IMR-90 (cell line): ENCODE measurements at regions not wholly inside any gene's neighbourhood (a gene's known extent, or its start where the extent isn't known, plus 50 kb on each side); places are given as distances from the start of the nearest gene placed in this dataset.

Source experiments
- ATAC-seq: fragments of 200-7000 bp; cut with Tn5 transposase; 2 replicates; pipeline ENCODE4 v1.9.1; 2020; ENCODE audit warnings: low read depth, mild to moderate bottlenecking, moderate library complexity
- BruUV-seq: library from RNA; stranded (reverse); fragments of 400-500 nt; replicated peaks from 2 replicates; lab custom pipeline; 2021; lab: Mats Ljungman, UMichigan
- CTCF ChIA-PET: fragments of 300-600 bp; formaldehyde crosslinking; extraction: SDS; loops from one replicate; lab custom pipeline; 2021; ENCODE audit warnings: antibody characterized with exemption; lab: Yijun Ruan, JAX
- POLR2A ChIA-PET: fragments of 300-600 bp; sonication (Branson Sonifier 250); formaldehyde crosslinking; loops from one replicate; lab custom pipeline; 2022; ENCODE audit warnings: antibody characterized with exemption; ENCODE audit not compliant: unreplicated experiment; lab: Charles Lee
- DNase-seq: peaks from one replicate; pipeline ENCODE4 v3.0.0; 2013
- H2AFZ ChIP-seq: replicated peaks from 2 replicates; pipeline ENCODE3; 2013; ENCODE audit warnings: low read length, mild to moderate bottlenecking; ENCODE audit not compliant: poor library complexity
- H2AK5ac ChIP-seq: 2 replicates; pipeline ENCODE4 v1.6.1; 2013; ENCODE audit warnings: low read depth, low read length, inconsistent platforms
- H2AK9ac ChIP-seq: replicated peaks from 2 replicates; pipeline ENCODE3; 2013; ENCODE audit warnings: mild to moderate bottlenecking, low read depth, low read length, moderate library complexity; ENCODE audit not compliant: poor library complexity
- H2BK120ac ChIP-seq: 2 replicates; pipeline ENCODE4 v1.6.1; 2013; ENCODE audit warnings: low read depth, low read length, inconsistent platforms
- H2BK15ac ChIP-seq: 3 replicates; pipeline ENCODE4 v1.6.1; 2013; ENCODE audit warnings: low read depth, low read length, inconsistent platforms
- H2BK20ac ChIP-seq: 2 replicates; pipeline ENCODE4 v1.6.1; 2013; ENCODE audit warnings: low read depth, mild to moderate bottlenecking, inconsistent platforms, low read length, moderate library complexity
- H2BK5ac ChIP-seq: 2 replicates; pipeline ENCODE4 v1.6.1; 2013; ENCODE audit warnings: mild to moderate bottlenecking, low read depth, low read length, inconsistent platforms; ENCODE audit not compliant: poor library complexity, severe bottlenecking
- H3K14ac ChIP-seq: replicated peaks from 2 replicates; pipeline ENCODE4 v1.6.1; 2013; ENCODE audit warnings: low read depth, low read length, inconsistent platforms
- H3K18ac ChIP-seq: 2 replicates; pipeline ENCODE4 v1.6.1; 2013; ENCODE audit warnings: low read depth, low read length, control low read depth
- H3K23ac ChIP-seq: 2 replicates; pipeline ENCODE4 v1.6.1; 2013; ENCODE audit warnings: low read depth, low read length, inconsistent platforms
- H3K27ac ChIP-seq: 2 replicates; pipeline ENCODE4 v1.5.1; 2013; ENCODE audit warnings: mild to moderate bottlenecking, control low read depth, low read length; ENCODE audit not compliant: insufficient read depth
- H3K27me3 ChIP-seq: 2 replicates; pipeline ENCODE4 v1.6.1; 2013; ENCODE audit warnings: low read length; ENCODE audit not compliant: control insufficient read depth, insufficient read depth
- H3K36me3 ChIP-seq: 2 replicates; pipeline ENCODE4 v1.6.1; 2013; ENCODE audit warnings: low read length, mixed read lengths; ENCODE audit not compliant: control insufficient read depth, insufficient read depth
- H3K4ac ChIP-seq: 2 replicates; pipeline ENCODE4 v1.6.1; 2013; ENCODE audit warnings: low read depth, low read length, inconsistent platforms
- H3K4me1 ChIP-seq: 2 replicates; pipeline ENCODE4 v1.6.1; 2013; ENCODE audit warnings: low read length, mixed read lengths; ENCODE audit not compliant: control insufficient read depth, insufficient read depth
- H3K4me2 ChIP-seq: 2 replicates; pipeline ENCODE4 v1.6.1; 2013; ENCODE audit warnings: low read depth, mild to moderate bottlenecking, control low read depth, low read length, moderate library complexity
- H3K4me3 ChIP-seq: 2 replicates; pipeline ENCODE4 v1.5.1; 2013; ENCODE audit warnings: low read depth, mild to moderate bottlenecking, control low read depth, low read length, moderate library complexity; ENCODE audit not compliant: insufficient read depth
- H3K56ac ChIP-seq: 2 replicates; pipeline ENCODE4 v1.6.1; 2013; ENCODE audit warnings: low read length, inconsistent platforms; ENCODE audit not compliant: insufficient read depth; ENCODE audit errors: extremely low read depth
- H3K79me1 ChIP-seq, 2 experiments: 2 replicates each; pipeline ENCODE4 v1.6.1; 2013; ENCODE audit warnings: low read length in 2 of 2, inconsistent platforms in 1 of 2, low read depth in 1 of 2
- H3K9ac ChIP-seq: 2 replicates; pipeline ENCODE4 v1.6.1; 2013; ENCODE audit warnings: low read depth, low read length, control low read depth
- H3K9me1 ChIP-seq: 2 replicates; pipeline ENCODE4 v1.6.1; 2013; ENCODE audit warnings: low read length, inconsistent platforms; ENCODE audit not compliant: insufficient read depth
- H3K9me3 ChIP-seq: 2 replicates; pipeline ENCODE4 v1.6.1; 2013; ENCODE audit warnings: low read length; ENCODE audit not compliant: control insufficient read depth, insufficient read depth
- H4K20me1 ChIP-seq: 2 replicates; pipeline ENCODE4 v1.6.1; 2013; ENCODE audit warnings: low read length, inconsistent platforms; ENCODE audit not compliant: insufficient read depth
- H4K5ac ChIP-seq: 2 replicates; pipeline ENCODE4 v1.6.1; 2013; ENCODE audit warnings: mild to moderate bottlenecking, low read depth, low read length, control low read depth
- H4K8ac ChIP-seq, 2 experiments: 2 replicates each; pipeline ENCODE4 v1.6.1; 2013; ENCODE audit warnings: low read depth in 2 of 2, low read length in 2 of 2, control low read depth in 1 of 2, inconsistent platforms in 1 of 2
- H4K91ac ChIP-seq: 2 replicates; pipeline ENCODE4 v1.6.1; 2013; ENCODE audit warnings: low read depth, low read length, inconsistent platforms; ENCODE audit not compliant: insufficient read depth
- BHLHE40 ChIP-seq: fragments of 150-350 bp; IDR thresholded peaks from 2 replicates; pipeline ENCODE4 v1.6.1; 2016; ENCODE audit warnings: mild to moderate bottlenecking, low read depth, low read length
- CEBPB ChIP-seq: IDR thresholded peaks from 2 replicates; pipeline ENCODE4 v1.6.1; 2012; ENCODE audit warnings: low read depth, low read length, improper control_type of control experiment
- CHD1 ChIP-seq: IDR thresholded peaks from 2 replicates; pipeline ENCODE4 v1.6.1; 2012; ENCODE audit warnings: low read depth, low read length, improper control_type of control experiment
- CTCF ChIP-seq: conservative IDR thresholded peaks from 2 replicates; pipeline ENCODE4 v1.5.1; 2012; ENCODE audit warnings: mild to moderate bottlenecking, low read depth, low read length, improper control_type of control experiment
- ELK1 ChIP-seq: fragments of 150-350 bp; IDR thresholded peaks from 2 replicates; pipeline ENCODE4 v1.6.1; 2016; ENCODE audit warnings: low read depth, mild to moderate bottlenecking, low read length, moderate library complexity, borderline replicate concordance
- FOS ChIP-seq: fragments of 150-350 bp; IDR thresholded peaks from 2 replicates; pipeline ENCODE4 v1.6.1; 2016; ENCODE audit warnings: low read depth, low read length
- MAFK ChIP-seq: IDR thresholded peaks from 2 replicates; pipeline ENCODE4 v1.6.1; 2012; ENCODE audit warnings: low read depth, low read length, improper control_type of control experiment
- MAZ ChIP-seq: IDR thresholded peaks from 2 replicates; pipeline ENCODE4 v1.6.1; 2012; ENCODE audit warnings: low read depth, mild to moderate bottlenecking, low read length, improper control_type of control experiment, moderate library complexity, borderline replicate concordance
- MXI1 ChIP-seq: IDR thresholded peaks from 2 replicates; pipeline ENCODE4 v1.6.1; 2012; ENCODE audit warnings: low read depth, mild to moderate bottlenecking, low read length, moderate library complexity, borderline replicate concordance
- NFE2L2 ChIP-seq: fragments of 150-350 bp; IDR thresholded peaks from 2 replicates; pipeline ENCODE4 v1.6.1; 2016; ENCODE audit warnings: low read depth, mild to moderate bottlenecking, low read length
- POLR2A ChIP-seq: IDR thresholded peaks from 2 replicates; pipeline ENCODE4 v1.6.1; 2012; ENCODE audit warnings: mild to moderate bottlenecking, low read depth, low read length
- RAD21 ChIP-seq: IDR thresholded peaks from 2 replicates; pipeline ENCODE4 v1.6.1; 2012; ENCODE audit warnings: low read length, improper control_type of control experiment
- RCOR1 ChIP-seq: IDR thresholded peaks from 2 replicates; pipeline ENCODE4 v1.6.1; 2012; ENCODE audit warnings: mild to moderate bottlenecking, low read length, improper control_type of control experiment; ENCODE audit not compliant: insufficient replicate concordance
- RFX5 ChIP-seq: IDR thresholded peaks from 2 replicates; pipeline ENCODE4 v1.8.0; 2012; ENCODE audit warnings: low read depth, mild to moderate bottlenecking, low read length, moderate library complexity
- SMC3 ChIP-seq: fragments of 150-350 bp; IDR thresholded peaks from 2 replicates; pipeline ENCODE4 v1.6.1; 2016; ENCODE audit warnings: low read depth, mild to moderate bottlenecking, antibody characterized with exemption, low read length, moderate library complexity
- USF2 ChIP-seq: fragments of 150-350 bp; IDR thresholded peaks from 2 replicates; pipeline ENCODE4 v1.6.1; 2017; ENCODE audit warnings: mild to moderate bottlenecking, antibody characterized with exemption, low read length, low read depth
- WGBS, 2 experiments: methylation state at CpG; one replicate each; pipeline versions ENCODE4 v1.1.5 to v1.1.7; 2013; ENCODE audit warnings: missing lambda C conversion rate in 2 of 2; ENCODE audit not compliant: insufficient read length in 1 of 2; ENCODE audit errors: extremely low coverage in 2 of 2; 5-methylcytosine and 5-hydroxymethylcytosine counted together
- dilution Hi-C: fragments of 300-500 bp; cut with HindIII; formaldehyde crosslinking; loops from one replicate; pipeline ENCODE4 v1.14.3; 2018; ENCODE audit warnings: low sequenced_read_pairs; ENCODE audit not compliant: unreplicated experiment
- in situ Hi-C: fragments of 300-500 bp; cut with MboI; formaldehyde crosslinking; loops from 3 replicates; pipeline ENCODE4 v1.14.3; 2019; ENCODE audit warnings: low sequenced_read_pairs, inconsistent platforms, mixed read lengths
- intact Hi-C: fragments of 100-400 bp; cut with micrococcal nuclease; formaldehyde crosslinking; loops from 2 replicates; pipeline ENCODE4 v1.10.0; 2022

- CTCF ChIA-PET = no interaction called here
- Histone ChIP-seq H2BK20ac (no peak overlapping the region), H2AFZ (no peak overlapping the region), H3K27ac (no peak overlapping the region), H3K27me3 (no peaks in the 10 kb centered on the region), H3K79me1 (no peaks in the 10 kb centered on the region), H2BK5ac (no peak overlapping the region), H3K23ac (no peak overlapping the region), H3K9ac (no peak overlapping the region), H4K5ac (no peak overlapping the region), H3K9me3 (no peaks in the 10 kb centered on the region), H2AK5ac (no peak overlapping the region), H3K36me3 (no peaks in the 10 kb centered on the region), H3K14ac (no peak overlapping the region), H4K91ac (no peak overlapping the region), H3K4me1 (no peaks in the 10 kb centered on the region), H4K8ac (no peak overlapping the region), H3K56ac (no peak overlapping the region), H3K4ac (no peak overlapping the region), H3K4me3 (no peak overlapping the region), H3K18ac (no peak overlapping the region), H3K4me2 (no peak overlapping the region), H2BK15ac (no peak overlapping the region), H4K20me1 (no peaks in the 10 kb centered on the region), H2AK9ac (no peak overlapping the region), H3K9me1 (no peaks in the 10 kb centered on the region), H2BK120ac (no peak overlapping the region)
- TF ChIP-seq RFX5 (no peak), MAZ (no peak), POLR2A (no peak), ELK1 (no peak), CEBPB (no peak), BHLHE40 (no peak), RAD21 (no peak), FOS (no peak), CTCF (no peak), USF2 (no peak), RCOR1 (no peak), MAFK (no peak), NFE2L2 (no peak), MXI1 (no peak), CHD1 (no peak), SMC3 (no peak)
- ATAC-seq = no peak
- dilution Hi-C loops = no loop called here
- POLR2A ChIA-PET = no interaction called here
- in situ Hi-C loops = no loop called here
- no CpG with 5 or more reads among the region's 1 CpG for WGBS, 2 experiments
- DNase-seq = no peak
- no TSS peak for BruUV-seq
- intact Hi-C loops = no loop called here
Observed at GRCh38 chr4:14812101-14812500, 190.2 kb upstream of the CPEB2 start.
